ENCODE measurements at regions not wholly inside any gene's neighbourhood (a gene's known extent, or its start where the extent isn't known, plus 50 kb on each side); places are given as distances from the start of the nearest gene placed in this dataset.

- no peak for DNase-seq
These were observed 179.1 kb downstream of the RSL24D1 start for GRCh38 chr15:55017635-55018034.

- DNase-seq: no peak
These were observed 180.5 kb downstream of the RSL24D1 start for GRCh38 chr15:55016225-55016624.

- no peak for DNase-seq
These were observed 181.7 kb downstream of the RSL24D1 start for GRCh38 chr15:55015093-55015445.

GRCh38 chr15:55014391-55015092 lies 182.2 kb downstream of the RSL24D1 start:
- no peak for DNase-seq

- no peak for DNase-seq
These were observed 188.3 kb downstream of the RSL24D1 start for GRCh38 chr15:55008421-55008820.

- no peak for DNase-seq
These were observed 189.2 kb downstream of the RSL24D1 start for GRCh38 chr15:55007561-55007960.

- no peak for DNase-seq
These were observed 191.1 kb downstream of the RSL24D1 start for GRCh38 chr15:55005679-55006078.

GRCh38 chr15:55003965-55004873 lies 192.5 kb downstream of the RSL24D1 start:
- DNase-seq: no peak

- DNase-seq: no peak
These were observed 198.1 kb downstream of the RSL24D1 start for GRCh38 chr15:54998661-54999060.

GRCh38 chr15:54990793-54991192 lies 205.9 kb downstream of the RSL24D1 start:
- no peak for DNase-seq

GRCh38 chr15:54987881-54988280 lies 208.9 kb downstream of the RSL24D1 start:
- no peak for DNase-seq

GRCh38 chr15:54979964-54980363 lies 216.8 kb downstream of the RSL24D1 start:
- DNase-seq: no peak

GRCh38 chr15:54962637-54963036 lies 234.1 kb downstream of the RSL24D1 start:
- no peak for DNase-seq

- no peak for DNase-seq
These were observed 236.5 kb downstream of the RSL24D1 start for GRCh38 chr15:54960266-54960665.

GRCh38 chr15:54941417-54941816 lies 255.3 kb downstream of the RSL24D1 start:
- DNase-seq: no peak

GRCh38 chr15:54917312-54917711 lies 279.4 kb downstream of the RSL24D1 start:
- DNase-seq: no peak

- no peak for DNase-seq
These were observed 281.4 kb downstream of the RSL24D1 start for GRCh38 chr15:54915380-54915779.

GRCh38 chr15:54884312-54884711 lies 312.4 kb downstream of the RSL24D1 start:
- DNase-seq: no peak

- DNase-seq: no peak
These were observed 336.8 kb downstream of the RSL24D1 start for GRCh38 chr15:54859982-54860381.

GRCh38 chr15:54854667-54855066 lies 342.1 kb downstream of the RSL24D1 start:
- no peak for DNase-seq

GRCh38 chr15:54850101-54850500 lies 346.6 kb downstream of the RSL24D1 start:
- DNase-seq: no peak

- no peak for DNase-seq
These were observed 353.7 kb downstream of the RSL24D1 start for GRCh38 chr15:54843006-54843405.

GRCh38 chr15:54841701-54842305 lies 354.9 kb downstream of the RSL24D1 start:
- DNase-seq: no peak

Data from dermis blood vessel endothelial cell (primary cell).